CD4-positive, alpha-beta T cell treated with Interleukin-21 for 1 hour (primary cell): ENCODE measurements at regions not wholly inside any gene's neighbourhood (a gene's known extent, or its start where the extent isn't known, plus 50 kb on each side); places are given as distances from the start of the nearest gene placed in this dataset.
"Not testable (repeated sequence)": the region's sequence is repeated elsewhere in the genome, so short reads cannot be mapped to it uniquely, and the experiment has no call there.

Experiments
- DNase-seq: peaks from one replicate; pipeline ENCODE4 v3.0.0-alpha.2; 2020

DNA sequence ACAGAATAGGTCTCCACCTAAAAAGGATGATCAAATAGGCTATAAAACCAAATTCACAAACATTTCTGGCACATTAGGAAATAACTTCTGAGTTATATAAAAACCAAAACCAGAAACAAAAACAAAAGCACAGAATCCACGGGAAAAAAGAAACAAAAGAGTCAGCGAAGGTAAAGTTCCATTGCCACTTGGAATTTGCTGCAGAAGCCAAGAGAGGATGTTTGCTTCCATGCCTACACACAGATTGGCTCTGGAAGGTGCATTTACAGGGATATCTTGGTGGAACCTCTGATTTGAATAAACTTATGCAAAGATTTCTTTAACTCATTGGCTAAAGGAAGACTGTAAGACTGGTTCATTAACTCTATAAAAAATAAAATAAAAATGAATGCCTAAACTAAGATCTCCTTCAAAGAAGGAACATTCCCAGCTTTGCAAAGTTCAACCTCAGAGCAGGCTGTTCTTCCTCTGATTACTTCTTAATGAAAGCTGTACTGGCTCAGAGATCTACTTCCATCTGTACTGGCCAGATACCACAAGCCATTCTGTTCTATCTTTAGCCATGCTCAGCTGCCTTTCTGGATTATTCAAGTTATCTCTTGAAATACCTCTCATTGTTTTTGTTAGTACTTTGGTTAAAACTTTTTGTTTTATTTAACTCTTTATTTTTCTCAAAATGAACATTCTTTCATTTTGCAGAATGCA is 537.5 kb upstream of the CCDC54 start:
- DNase-seq: no peak

DNA sequence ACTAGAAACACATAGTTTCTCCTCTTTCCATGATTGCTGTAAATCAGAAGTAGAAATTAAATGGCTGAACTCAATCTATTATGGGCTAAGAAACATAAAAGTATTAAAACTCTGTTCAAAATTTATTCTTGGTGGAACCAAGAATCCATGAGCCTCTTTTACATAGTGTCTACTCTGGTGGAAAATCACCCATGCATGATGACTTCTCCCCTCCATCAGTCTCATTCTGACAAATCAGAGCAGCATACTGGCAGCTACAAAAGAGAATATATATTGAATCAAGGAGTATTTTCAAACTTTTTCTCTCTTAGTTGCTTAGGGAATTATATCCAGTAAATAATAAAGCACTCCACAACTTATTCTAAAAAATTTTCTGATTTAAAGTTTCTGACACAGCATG is 536.9 kb upstream of the CCDC54 start:
- no peak for DNase-seq

DNA sequence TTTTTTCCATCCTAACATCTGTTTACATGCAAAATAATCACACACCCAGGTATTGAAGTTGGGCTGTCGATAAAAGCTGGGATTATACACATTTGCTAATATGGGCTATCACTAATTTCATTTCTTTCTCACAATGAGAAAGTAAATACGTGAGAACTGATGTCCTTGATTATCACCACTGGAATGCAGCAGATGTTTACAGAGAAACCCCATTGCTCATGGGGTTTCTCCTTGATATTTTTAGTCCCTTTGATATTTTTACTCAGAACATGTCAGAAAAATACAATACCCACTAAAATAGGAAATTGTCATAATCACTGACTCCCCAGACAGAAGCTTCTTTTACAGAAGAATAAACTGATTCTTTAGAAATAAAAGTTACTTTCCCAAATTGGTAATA is 535.1 kb upstream of the CCDC54 start:
- DNase-seq: no peak

DNA sequence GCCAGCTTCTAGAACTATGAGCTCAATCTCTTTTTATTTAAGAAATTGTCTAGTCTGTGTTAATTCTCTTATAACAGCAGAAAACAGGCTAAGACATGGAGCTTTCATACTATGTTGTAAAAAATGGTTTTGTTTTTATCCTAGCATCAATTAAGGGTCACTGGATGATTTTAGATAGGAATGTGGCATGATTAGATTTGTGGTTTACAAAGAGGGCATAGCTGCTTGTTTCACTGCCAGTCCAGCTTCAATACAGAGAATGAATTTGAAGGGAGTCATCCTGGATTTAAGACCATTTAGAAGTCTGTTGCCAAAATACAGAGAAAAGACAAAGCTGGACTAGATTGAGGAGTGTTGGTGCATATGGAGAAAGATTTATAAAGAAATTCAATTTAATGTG is 532.6 kb upstream of the CCDC54 start:
- no peak for DNase-seq

DNA sequence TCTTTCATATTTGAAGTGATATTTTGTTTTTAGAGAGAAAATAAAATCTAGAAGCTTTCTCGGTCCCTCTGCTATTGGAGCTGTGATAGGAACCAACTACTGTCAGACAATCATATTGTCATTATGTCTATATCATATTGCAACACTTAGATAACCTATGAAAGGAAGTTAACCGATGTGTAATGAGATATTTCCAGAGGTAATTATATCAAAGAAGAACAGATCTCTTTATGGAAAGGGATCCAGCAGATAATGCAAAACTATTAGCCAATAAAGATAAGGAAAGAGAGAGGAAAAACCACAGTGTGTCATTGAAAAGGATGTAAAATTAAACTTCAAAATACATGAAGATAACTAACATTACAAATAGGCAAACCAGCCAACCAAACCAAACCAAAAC is 529.1 kb upstream of the CCDC54 start:
- DNase-seq: no peak

DNA sequence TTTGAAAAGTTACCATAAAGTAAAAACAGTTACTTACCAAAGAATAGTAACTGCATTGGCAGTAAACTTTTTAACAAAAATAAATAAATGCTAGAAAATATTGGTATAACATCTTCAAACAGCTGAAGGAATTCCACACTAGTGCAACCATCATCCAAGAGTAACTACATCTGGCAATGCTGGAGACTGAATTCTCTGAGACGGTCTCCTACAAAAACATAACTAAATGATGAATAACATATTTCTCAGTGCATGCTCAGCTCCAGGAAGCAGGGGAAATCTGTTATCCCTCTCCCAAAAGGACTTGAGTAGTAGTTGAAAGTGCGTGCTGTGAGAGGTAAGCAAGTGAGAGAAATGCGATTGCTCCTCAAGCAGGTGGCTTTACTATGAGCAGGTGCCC is 526.8 kb upstream of the CCDC54 start:
- DNase-seq: no peak

DNA sequence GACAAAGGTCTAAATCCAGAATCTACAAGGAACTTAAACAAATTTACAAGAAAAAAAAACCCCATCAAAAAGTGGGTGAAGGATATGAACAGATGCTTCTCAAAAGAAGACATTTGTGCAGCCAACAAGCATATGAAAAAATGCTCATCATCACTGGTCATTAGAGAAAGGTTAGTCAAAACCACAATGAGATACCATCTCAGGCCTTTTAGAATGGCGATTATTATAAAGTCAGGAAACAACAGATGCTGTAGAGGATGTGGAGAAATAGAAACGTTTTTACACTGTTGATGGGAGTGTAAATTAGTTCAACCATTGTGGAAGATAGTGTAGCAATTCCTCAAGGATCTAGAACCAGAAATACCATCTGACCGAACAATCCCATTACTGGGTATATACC is 518.9 kb upstream of the CCDC54 start:
- DNase-seq: not testable (repeated sequence)

DNA sequence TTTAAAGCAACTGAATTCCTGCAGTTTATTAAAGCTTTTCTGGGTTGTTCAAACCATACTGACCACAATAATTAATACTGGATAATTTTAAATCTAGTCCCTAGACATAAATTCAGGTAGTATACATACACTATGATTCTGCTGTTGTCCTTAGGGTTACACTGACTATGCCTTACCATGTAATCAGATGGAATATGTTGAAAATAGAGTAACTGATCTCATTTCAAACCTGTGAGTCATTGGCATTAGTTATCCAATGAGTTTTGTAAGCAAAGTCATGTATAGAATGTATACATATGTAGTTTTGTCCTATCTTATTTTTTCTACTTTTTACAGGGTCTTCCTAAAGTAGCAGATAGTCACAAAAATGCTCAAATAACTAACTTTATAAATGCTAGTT is 517.1 kb upstream of the CCDC54 start:
- DNase-seq: no peak

DNA sequence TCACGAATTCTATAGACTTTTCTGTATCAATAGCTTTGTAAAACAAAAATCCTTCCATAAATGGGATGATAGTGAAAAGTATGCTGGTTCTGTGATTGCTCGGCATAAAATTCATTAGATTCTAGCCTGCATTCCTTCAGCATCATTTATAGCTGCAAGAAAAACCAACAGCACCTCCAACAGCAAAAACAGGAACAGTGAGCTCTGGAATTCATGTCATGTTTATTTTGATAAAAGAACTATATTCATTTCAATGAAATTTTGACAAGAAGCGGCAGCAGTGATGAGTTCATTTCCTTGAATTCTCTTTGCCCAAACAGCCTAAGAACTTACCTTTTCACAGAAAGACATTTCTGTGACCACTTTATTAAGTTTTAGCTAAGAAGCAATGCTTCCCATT is 515.2 kb upstream of the CCDC54 start:
- DNase-seq: no peak

DNA sequence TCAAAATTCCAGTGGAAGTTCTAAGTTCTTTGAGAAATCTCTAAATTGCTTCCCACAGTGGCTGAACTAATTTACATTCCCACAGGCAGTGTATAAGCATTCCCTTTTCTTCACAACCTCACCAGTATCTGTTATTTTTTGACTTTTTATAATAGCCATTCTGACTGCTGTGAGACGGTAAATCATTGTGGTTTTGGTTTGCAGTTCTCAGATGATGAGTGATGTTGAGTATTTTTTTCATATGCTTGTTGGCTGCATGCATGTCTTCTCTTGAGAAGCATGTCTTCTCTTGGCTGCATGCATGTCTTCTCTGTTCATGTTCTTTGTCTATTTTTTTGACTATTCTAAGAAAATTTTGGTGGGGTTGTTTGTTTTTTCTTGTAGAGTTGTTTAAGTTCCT is 499.6 kb upstream of the CCDC54 start:
- no peak for DNase-seq

DNA sequence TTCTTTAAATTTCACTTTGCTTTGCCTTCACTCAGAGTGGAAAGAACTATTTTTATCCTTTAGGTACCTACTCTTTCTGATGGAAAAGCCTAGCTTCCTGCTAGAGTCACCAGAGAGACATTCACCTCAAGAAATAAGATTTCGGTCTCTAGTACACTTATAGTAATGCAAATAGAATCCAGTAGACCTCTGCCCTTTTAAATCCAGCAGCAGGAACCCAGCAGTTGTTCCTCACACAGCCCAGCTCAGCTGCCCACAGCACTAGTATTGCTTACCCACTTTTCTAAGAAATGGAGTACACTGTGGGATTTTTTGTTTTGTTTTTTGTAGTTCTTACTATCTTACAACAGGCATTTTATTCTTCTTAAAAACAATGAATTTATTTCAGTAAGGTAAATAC is 497.0 kb upstream of the CCDC54 start:
- DNase-seq: no peak

DNA sequence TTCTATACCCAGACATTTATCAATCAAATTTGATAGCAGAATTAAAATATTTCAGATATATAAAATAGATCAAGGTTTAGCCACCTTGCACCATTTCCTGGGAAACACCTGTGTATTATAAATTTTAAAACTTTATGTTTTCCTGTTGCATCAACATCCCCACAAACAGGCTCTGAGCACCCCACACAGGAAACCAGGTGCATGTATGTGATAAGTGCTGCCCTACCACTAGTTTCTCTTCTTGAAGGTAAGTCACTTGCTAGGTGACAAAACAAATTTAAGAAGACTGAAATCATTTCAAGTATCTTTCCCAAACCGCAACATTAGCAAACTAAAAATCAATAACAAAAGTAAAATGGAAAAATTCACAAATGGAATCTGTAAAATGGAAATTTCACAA is 496.1 kb upstream of the CCDC54 start:
- DNase-seq: no peak

DNA sequence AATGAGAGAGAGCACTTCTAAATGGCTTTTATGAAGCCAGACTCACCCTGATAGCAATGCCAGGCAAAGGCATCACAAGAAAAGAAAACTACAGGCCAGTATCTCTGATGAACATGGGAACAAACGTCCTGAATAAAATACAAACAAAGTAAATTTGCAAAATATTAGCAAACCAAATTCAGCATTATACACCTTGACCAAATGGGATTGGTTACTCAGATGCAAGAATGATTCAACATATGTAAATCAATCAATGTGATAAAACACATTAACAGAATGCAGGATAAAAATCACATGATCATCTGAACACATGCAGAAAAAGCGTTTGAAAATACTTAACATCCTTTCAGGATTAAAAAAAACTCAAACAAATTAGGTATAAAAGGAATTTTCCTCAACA is 494.9 kb upstream of the CCDC54 start:
- no peak for DNase-seq

DNA sequence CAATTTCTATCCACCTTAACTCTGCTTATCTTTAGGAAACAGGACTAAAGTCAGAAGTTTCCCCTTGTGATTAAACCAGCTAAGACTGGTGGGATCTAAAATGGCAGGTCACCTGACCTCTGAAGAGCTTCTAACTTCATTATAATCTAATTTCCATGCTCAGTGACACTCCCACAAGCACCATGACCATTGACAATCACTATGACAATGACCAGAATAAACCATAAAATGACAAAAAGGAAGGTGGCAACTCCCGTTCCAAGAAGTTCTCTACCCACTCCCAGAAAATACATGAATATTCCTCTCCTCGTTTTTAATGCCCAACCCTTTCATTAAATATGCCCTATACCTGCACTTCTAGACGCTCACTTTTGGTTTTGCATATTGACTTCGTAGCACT is 471.2 kb upstream of the CCDC54 start:
- DNase-seq: no peak

DNA sequence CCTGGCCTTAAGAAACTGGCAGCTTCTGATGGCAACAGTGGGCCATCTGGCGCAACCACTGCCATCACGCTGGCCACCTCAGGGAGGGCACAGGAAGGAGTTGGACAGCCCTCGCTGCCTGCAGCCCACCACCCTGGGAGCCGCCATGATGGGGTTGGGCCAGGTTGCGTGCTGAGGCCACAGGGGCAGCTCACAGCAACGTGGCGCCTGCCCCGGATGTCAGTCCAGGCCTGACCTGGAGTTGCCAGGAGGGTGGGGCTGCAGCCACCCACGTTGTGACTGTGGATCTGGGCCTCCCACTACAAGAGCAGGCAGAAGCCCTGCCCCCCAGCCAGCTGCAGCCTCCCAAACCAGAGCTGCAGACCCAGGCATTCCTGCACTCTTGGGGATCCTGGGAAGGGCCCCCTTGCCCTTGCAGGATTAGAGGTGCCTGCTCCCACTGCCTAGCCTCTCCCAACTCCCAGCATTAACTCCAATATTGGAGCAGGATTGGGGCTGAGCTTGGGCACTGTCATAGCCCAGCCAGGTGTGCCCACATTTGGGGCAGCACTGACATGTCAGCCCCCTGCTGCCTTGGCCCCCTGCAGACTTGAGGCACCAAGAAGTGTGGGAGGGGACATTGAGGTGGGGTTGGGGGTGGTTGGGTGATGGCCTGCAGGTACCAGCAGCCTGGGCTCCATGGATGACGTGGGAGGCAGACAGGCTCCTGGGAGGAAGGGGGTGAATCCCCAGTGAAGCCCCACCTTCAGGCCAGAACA is 468.9 kb upstream of the CCDC54 start:
- no peak for DNase-seq

DNA sequence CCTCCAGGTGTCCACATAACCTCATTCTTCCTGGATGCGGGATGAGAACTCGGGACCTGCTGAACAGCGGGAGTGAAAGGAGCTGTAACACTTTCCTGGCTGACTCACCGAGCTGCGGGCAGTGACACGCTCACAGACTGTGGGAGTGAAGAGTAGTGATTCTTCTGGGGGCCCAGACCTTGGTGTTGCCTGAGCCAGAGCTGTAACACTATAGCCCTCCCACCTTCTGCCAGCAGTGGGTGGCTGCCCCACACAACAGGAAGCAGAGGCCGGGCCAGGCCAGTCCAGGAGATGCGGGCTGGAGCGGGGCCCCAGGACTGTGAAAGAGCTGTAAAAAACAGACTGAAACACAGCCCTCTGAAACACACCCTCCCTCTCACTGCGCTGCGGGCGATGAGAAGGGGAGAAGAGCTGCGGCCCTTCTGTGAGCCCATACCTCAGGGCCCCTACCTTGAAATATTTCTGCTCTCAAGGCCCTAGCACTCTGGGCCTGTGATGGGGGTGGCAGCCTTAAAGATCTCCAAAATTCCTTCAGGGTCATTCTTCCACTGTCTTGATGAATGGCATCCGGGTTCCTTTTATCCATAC is 464.0 kb upstream of the CCDC54 start:
- no peak for DNase-seq

DNA sequence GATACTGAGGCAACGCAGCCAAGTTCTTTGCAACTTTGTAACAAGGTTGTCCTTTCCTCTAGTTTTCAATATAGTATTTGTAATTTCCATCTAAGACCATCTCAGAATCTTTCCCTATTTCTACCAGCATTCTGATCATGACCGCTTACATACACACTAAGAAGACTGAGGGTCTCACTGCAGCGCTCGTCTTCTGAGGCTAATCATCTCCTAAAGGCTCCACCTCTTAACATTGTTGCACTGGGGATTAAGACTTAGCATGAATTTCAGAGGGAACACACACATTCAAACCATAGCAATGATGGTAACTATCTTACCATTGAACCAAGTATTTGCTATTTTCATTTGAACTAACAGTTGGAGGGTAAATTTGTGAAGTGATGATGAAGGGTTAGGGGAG is 463.3 kb upstream of the CCDC54 start:
- no peak for DNase-seq

DNA sequence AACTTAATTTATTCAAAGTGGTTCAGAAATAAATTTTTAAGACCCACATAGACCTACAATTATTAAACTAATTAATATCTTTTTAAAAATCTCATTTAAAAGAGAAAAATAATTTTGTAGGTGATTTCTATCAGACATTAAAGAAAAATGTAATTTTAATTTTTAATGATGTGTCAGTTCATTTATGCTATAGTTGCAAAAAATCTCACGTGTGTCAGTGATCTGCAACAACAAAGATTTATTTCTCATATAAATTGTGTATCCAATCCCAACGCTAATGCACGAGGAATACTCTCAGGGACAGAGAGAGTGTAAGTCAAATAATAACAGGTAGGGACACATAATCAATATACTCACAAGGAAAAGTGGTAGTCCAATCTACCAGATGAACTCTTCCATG is 456.6 kb upstream of the CCDC54 start:
- DNase-seq: no peak

DNA sequence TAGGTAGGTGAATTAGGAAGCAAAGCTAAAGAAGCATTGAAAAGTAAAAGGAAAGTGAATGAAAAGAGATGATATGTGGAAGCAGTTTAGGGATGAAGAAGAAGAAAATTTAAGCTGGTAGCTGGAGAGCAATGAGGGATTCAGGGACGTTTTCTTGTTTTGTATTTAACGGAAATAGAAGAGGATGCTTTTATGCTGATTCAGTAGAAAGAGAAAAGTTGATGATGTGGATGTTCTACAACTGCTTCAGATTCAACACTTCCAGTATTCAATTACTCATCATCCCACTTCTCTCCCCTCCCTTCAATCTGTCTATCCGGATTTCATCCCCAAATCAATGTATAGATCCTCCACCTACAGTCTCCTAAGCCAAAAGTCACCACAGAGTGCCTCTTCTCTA is 448.2 kb upstream of the CCDC54 start:
- no peak for DNase-seq

DNA sequence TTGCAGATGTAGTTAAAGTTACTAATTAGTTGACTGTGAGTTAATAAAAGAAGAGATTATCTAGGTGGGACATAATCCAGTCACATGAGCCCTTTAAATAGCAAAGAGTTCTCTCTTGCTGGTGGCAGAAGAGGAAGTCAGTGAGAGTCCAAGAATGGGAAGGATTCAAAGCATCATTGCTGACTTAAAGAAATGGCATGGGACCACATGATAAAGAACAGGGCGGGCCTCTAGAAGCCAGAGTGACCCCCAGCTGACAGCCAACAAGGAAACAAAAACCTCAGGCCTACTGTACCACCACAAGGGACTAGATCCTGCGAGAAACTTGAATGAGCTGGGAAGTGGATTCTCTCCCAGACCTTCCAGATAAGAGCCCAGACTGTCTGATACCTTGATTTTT is 447.2 kb upstream of the CCDC54 start:
- DNase-seq: no peak

DNA sequence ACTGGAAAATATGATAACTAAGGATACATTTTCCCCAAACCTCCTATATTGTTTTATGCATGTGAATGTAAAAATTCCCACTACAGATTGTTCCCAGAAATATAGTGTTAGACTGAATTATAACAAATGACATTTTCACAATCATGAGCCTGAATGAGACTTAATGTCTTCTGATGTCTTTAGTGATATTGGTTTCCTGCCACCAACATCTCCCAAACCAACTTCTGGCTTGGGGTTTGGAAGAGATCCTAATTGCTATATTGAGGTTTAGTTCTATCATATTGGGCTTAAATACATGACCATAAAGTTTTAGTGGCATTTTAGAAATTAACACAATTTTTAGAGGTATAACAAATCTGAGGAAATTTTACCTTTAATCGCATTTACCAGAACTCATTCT is 445.3 kb upstream of the CCDC54 start:
- no peak for DNase-seq

DNA sequence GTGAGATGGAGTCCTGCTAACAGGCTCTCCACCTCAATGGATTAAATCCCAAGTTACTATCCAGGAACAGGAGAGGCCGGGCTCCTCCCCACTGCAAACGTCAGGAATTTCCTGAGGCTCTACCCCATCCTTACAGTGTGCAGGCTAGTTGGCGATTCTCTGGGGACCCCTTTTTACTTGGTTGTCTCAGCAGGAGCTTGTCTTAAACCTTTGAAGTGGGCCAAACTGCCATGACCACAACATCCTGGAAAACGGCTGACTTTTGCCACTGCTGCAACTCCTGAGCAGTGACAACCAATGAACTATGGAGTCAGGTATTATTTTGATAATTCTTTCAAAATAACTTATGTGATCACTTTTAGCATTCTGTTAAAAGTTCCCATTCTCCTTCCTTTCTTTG is 440.9 kb upstream of the CCDC54 start:
- no peak for DNase-seq

DNA sequence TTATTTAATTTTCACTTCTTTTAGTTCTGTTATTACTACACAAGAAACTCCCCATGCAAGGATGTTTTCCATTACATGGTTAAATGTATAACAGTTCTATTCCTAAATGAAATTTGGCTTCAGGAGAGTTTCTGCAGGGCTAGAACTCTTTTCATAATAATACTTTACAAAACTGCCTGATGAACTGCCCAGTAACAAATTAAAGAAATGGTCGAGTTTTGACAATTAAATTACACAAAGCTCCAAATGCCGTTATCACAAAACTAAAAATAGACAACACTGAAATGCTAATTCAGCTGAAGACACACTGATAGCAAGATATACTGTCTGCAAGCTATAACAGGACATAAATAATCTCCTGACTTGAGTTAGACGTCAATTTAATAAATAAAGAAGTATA is 435.2 kb upstream of the CCDC54 start:
- no peak for DNase-seq

DNA sequence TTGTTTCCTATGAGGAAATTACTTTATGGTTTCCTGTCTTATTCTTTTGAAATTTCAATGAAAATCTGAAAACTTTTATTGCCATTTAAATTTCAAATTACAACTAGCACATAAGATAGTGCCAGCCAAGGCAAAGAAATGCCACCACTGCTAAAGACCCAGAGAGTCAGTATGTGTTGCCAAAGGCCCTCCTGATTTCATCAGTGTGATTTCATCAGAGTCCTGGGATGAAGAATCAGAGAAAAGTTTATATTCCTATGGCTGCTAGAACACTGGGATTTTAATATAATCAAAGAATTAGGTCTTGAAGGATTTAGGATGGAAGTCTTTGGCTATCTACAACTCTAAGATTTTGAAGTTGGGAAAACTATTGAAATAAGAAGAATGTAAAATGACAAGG is 434.2 kb upstream of the CCDC54 start:
- no peak for DNase-seq

DNA sequence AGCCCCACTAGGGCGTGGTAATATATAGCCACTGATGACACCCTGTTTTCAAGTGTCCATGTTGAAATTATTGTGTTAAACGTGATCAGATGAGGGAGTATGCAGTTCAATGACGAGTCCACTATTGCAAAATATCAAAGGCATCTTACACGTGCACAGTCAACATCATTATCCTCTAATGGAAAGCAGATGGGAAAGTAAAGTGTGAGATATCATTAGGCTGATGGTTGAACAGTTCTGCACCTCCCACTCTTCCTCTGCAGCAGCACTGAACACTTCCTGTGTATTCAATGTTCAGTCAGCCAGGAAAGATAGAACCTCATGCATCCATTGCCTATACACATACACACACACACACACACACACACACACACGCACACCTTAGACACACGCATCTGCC is 431.8 kb upstream of the CCDC54 start:
- DNase-seq: no peak
